ENCODE measurements at regions not wholly inside any gene's neighbourhood (a gene's known extent, or its start where the extent isn't known, plus 50 kb on each side); places are given as distances from the start of the nearest gene placed in this dataset.

- peaks cover 73% of the 10 kb centered on the region for H3K4me1 ChIP-seq
- H3K4me3 ChIP-seq: no peak overlapping the region
- no peak overlapping the region for H3K27ac ChIP-seq
- H4K20me1 ChIP-seq: no peaks in the 10 kb centered on the region
- H3K36me3 ChIP-seq: no peaks in the 10 kb centered on the region
- H3K9me3 ChIP-seq: no peaks in the 10 kb centered on the region
- no peak overlapping the region for H3K9ac ChIP-seq
- H3K27me3 ChIP-seq: no peaks in the 10 kb centered on the region
- H3K4me2 ChIP-seq: peak overlapping the region; percentile 76
- no peak for TF ChIP-seq Cebpa-rat (IDR thresholded peaks at IDR 0.05)
Observed at GRCh38 chr11:122230385-122230755, 114.4 kb upstream of the BLID start.

- Histone ChIP-seq H3K9me3 (no peaks in the 10 kb centered on the region), H3K9ac (peak overlapping the region; percentile 12; the same call in 1 of the 2 replicates), H3K27ac (peak overlapping the region; percentile 59), H3K27me3 (no peaks in the 10 kb centered on the region), H3K4me1 (peaks cover 80% of the 10 kb centered on the region), H3K36me3 (no peaks in the 10 kb centered on the region), H4K20me1 (no peaks in the 10 kb centered on the region), H3K4me3 (no peak overlapping the region), H3K4me2 (peak overlapping the region; percentile 76)
- TF ChIP-seq Cebpa-rat (IDR thresholded peaks at IDR 0.05): no peak
Observed at GRCh38 chr11:122229481-122230384, 113.7 kb upstream of the BLID start.

GRCh38 chr11:122229078-122229477, 113.1 kb upstream of the BLID start:
- Histone ChIP-seq H3K27ac (peak overlapping the region; percentile 59), H3K9me3 (no peaks in the 10 kb centered on the region), H3K4me1 (peaks cover 76% of the 10 kb centered on the region), H4K20me1 (no peaks in the 10 kb centered on the region), H3K4me3 (no peak overlapping the region), H3K4me2 (peak overlapping the region; percentile 76), H3K27me3 (no peaks in the 10 kb centered on the region), H3K36me3 (no peaks in the 10 kb centered on the region), H3K9ac (no peak overlapping the region)
- no peak for TF ChIP-seq Cebpa-rat (IDR thresholded peaks at IDR 0.05)

- TF ChIP-seq Cebpa-rat (IDR thresholded peaks at IDR 0.05): no peak
- peaks cover 65% of the 10 kb centered on the region for H3K4me1 ChIP-seq
- H3K27ac ChIP-seq: no peak overlapping the region
- no peak overlapping the region for H3K9ac ChIP-seq
- H3K27me3 ChIP-seq: no peaks in the 10 kb centered on the region
- peak overlapping the region; percentile 5; the same call in 1 of the 2 replicates for H3K4me3 ChIP-seq
- no peaks in the 10 kb centered on the region for H3K36me3 ChIP-seq
- no peaks in the 10 kb centered on the region for H3K9me3 ChIP-seq
- H3K4me2 ChIP-seq: peak overlapping the region; percentile 76
- no peaks in the 10 kb centered on the region for H4K20me1 ChIP-seq
Observed at GRCh38 chr11:122226810-122227379, 110.9 kb upstream of the BLID start.

- H3K4me3 ChIP-seq: no peak overlapping the region
- TF ChIP-seq Cebpa-rat (IDR thresholded peaks at IDR 0.05): no peak
- H3K36me3 ChIP-seq: no peaks in the 10 kb centered on the region
- H3K4me1 ChIP-seq: peaks cover 54% of the 10 kb centered on the region
- peak overlapping the region; percentile 23; the same call in 1 of the 2 replicates for H3K4me2 ChIP-seq
- H3K27ac ChIP-seq: no peak overlapping the region
- no peaks in the 10 kb centered on the region for H3K9me3 ChIP-seq
- H3K27me3 ChIP-seq: no peaks in the 10 kb centered on the region
- H3K9ac ChIP-seq: no peak overlapping the region
- no peaks in the 10 kb centered on the region for H4K20me1 ChIP-seq
Observed at GRCh38 chr11:122224867-122225266, 108.9 kb upstream of the BLID start.

- Histone ChIP-seq H3K36me3 (no peaks in the 10 kb centered on the region), H3K9me3 (no peaks in the 10 kb centered on the region), H3K4me2 (no peak overlapping the region), H3K4me3 (no peak overlapping the region), H3K27me3 (no peaks in the 10 kb centered on the region), H3K9ac (no peak overlapping the region), H3K4me1 (peaks cover 9% of the 10 kb centered on the region; the same call in 1 of the 2 replicates), H3K27ac (no peak overlapping the region), H4K20me1 (no peaks in the 10 kb centered on the region)
- TF ChIP-seq Cebpa-rat (IDR thresholded peaks at IDR 0.05): no peak
Observed at GRCh38 chr11:122220321-122220720, 104.3 kb upstream of the BLID start.

- Histone ChIP-seq H3K36me3 (no peaks in the 10 kb centered on the region), H3K9me3 (no peaks in the 10 kb centered on the region), H3K4me3 (no peak overlapping the region), H3K4me1 (peaks cover 3% of the 10 kb centered on the region; the same call in 1 of the 2 replicates), H3K27ac (no peak overlapping the region), H4K20me1 (no peaks in the 10 kb centered on the region), H3K4me2 (no peak overlapping the region), H3K27me3 (no peaks in the 10 kb centered on the region), H3K9ac (no peak overlapping the region)
- TF ChIP-seq Cebpa-rat (IDR thresholded peaks at IDR 0.05): no peak
Observed at GRCh38 chr11:122219791-122220190, 103.8 kb upstream of the BLID start.

GRCh38 chr11:122215244-122215992, 99.4 kb upstream of the BLID start:
- Histone ChIP-seq H3K4me1 (peaks cover 6% of the 10 kb centered on the region), H3K27me3 (no peaks in the 10 kb centered on the region), H4K20me1 (no peaks in the 10 kb centered on the region), H3K9ac (no peak overlapping the region), H3K4me2 (no peak overlapping the region), H3K9me3 (no peaks in the 10 kb centered on the region), H3K36me3 (no peaks in the 10 kb centered on the region), H3K4me3 (no peak overlapping the region), H3K27ac (no peak overlapping the region)
- TF ChIP-seq Cebpa-rat (IDR thresholded peaks at IDR 0.05): no peak

GRCh38 chr11:122214567-122214966, 98.6 kb upstream of the BLID start:
- Histone ChIP-seq H3K9ac (no peak overlapping the region), H3K36me3 (no peaks in the 10 kb centered on the region), H3K4me2 (no peak overlapping the region), H3K27ac (no peak overlapping the region), H3K27me3 (no peaks in the 10 kb centered on the region), H3K4me3 (no peak overlapping the region), H4K20me1 (no peaks in the 10 kb centered on the region), H3K9me3 (no peaks in the 10 kb centered on the region), H3K4me1 (peaks cover 6% of the 10 kb centered on the region)
- no peak for TF ChIP-seq Cebpa-rat (IDR thresholded peaks at IDR 0.05)

- Histone ChIP-seq H3K9me3 (no peaks in the 10 kb centered on the region), H3K27me3 (no peaks in the 10 kb centered on the region), H3K27ac (no peak overlapping the region), H3K4me3 (no peak overlapping the region), H3K4me1 (peaks cover 6% of the 10 kb centered on the region), H3K4me2 (no peak overlapping the region), H4K20me1 (no peaks in the 10 kb centered on the region), H3K36me3 (no peaks in the 10 kb centered on the region), H3K9ac (no peak overlapping the region)
- no peak for TF ChIP-seq Cebpa-rat (IDR thresholded peaks at IDR 0.05)
Observed at GRCh38 chr11:122214080-122214479, 98.1 kb upstream of the BLID start.
